Neural cell (in vitro differentiated cells): ENCODE measurements at regions not wholly inside any gene's neighbourhood (a gene's known extent, or its start where the extent isn't known, plus 50 kb on each side); places are given as distances from the start of the nearest gene placed in this dataset.

Source experiments
- H2AFZ ChIP-seq: fragments of 200-600, 300-800 bp; sonication (generic), shearing (Covaris generic); 2 replicates; pipeline ENCODE4 v1.6.0; 2014; ENCODE audit warnings: low read depth, mild to moderate bottlenecking, antibody characterized with exemption, low read length, moderate library complexity
- H3F3A ChIP-seq: fragments of 200-600 bp; shearing (Covaris generic); 2 replicates; pipeline ENCODE4 v1.6.1; 2016; ENCODE audit warnings: mild to moderate bottlenecking, moderate library complexity, mixed read lengths, antibody characterized with exemption, low read length; ENCODE audit not compliant: insufficient read depth, poor library complexity, severe bottlenecking
- H3K27ac ChIP-seq: fragments of 200-600, 300-800 bp; sonication (generic), shearing (Covaris generic); 2 replicates; pipeline ENCODE4 v1.5.1; 2014; ENCODE audit warnings: mild to moderate bottlenecking, low read length, moderate library complexity
- H3K27me3 ChIP-seq: fragments of 300-800, 200-600 bp; sonication (generic), shearing (Covaris generic); 2 replicates; pipeline ENCODE4 v1.6.0; 2014; ENCODE audit warnings: mild to moderate bottlenecking, low read depth, low read length, moderate library complexity; ENCODE audit not compliant: insufficient read depth
- H3K36me3 ChIP-seq: fragments of 300-800, 200-600 bp; sonication (generic), shearing (Covaris generic); 2 replicates; pipeline ENCODE4 v1.5.1; 2014; ENCODE audit warnings: mild to moderate bottlenecking, antibody characterized with exemption, low read length, moderate library complexity; ENCODE audit not compliant: insufficient read depth
- H3K4me2 ChIP-seq: fragments of 300-800, 200-600 bp; sonication (generic), shearing (Covaris generic); 2 replicates; pipeline ENCODE4 v1.6.0; 2014; ENCODE audit warnings: mild to moderate bottlenecking, low read length
- H3K4me3 ChIP-seq: fragments of 300-800, 200-600 bp; sonication (generic), shearing (Covaris generic); 2 replicates; pipeline ENCODE4 v1.5.1; 2014; ENCODE audit warnings: mild to moderate bottlenecking, low read length, moderate library complexity
- H3K79me2 ChIP-seq: fragments of 200-600 bp; shearing (Covaris generic); replicated peaks from 2 replicates; pipeline ENCODE4 v1.6.0; 2014; ENCODE audit warnings: mild to moderate bottlenecking, low read length, moderate library complexity; ENCODE audit not compliant: insufficient read depth
- H3K9ac ChIP-seq: fragments of 300-800, 200-600 bp; sonication (generic), shearing (Covaris generic); 2 replicates; pipeline ENCODE4 v1.6.1; 2016; ENCODE audit warnings: mild to moderate bottlenecking, low read length, mixed read lengths
- H3K9me2 ChIP-seq: fragments of 200-600 bp; shearing (Covaris generic); 2 replicates; pipeline ENCODE4 v1.6.1; 2016; ENCODE audit warnings: mild to moderate bottlenecking, low read length, mixed read lengths; ENCODE audit not compliant: insufficient read depth
- H3K9me3 ChIP-seq: fragments of 200-600, 300-800 bp; sonication (generic), shearing (Covaris generic); 2 replicates; pipeline ENCODE4 v1.6.1; 2016; ENCODE audit warnings: mild to moderate bottlenecking, mixed run types, low read length, moderate library complexity, mixed read lengths
- H4K20me1 ChIP-seq: fragments of 200-600 bp; shearing (Covaris generic); 2 replicates; pipeline ENCODE4 v1.6.1; 2016; ENCODE audit warnings: mild to moderate bottlenecking, mixed run types; ENCODE audit not compliant: insufficient read depth
- EP300 ChIP-seq: fragments of 450-650 bp; conservative IDR thresholded peaks from 2 replicates; pipeline ENCODE4 v1.6.1; 2014; ENCODE audit warnings: antibody characterized with exemption, mild to moderate bottlenecking, moderate library complexity; ENCODE audit not compliant: poor library complexity, severe bottlenecking
- EZH2 ChIP-seq: fragments of 200-600, 300-800 bp; shearing (Covaris generic), sonication (generic); IDR thresholded peaks from 2 replicates; pipeline ENCODE4 v1.6.1; 2014; ENCODE audit warnings: antibody characterized with exemption, low read length, borderline replicate concordance, mild to moderate bottlenecking; ENCODE audit not compliant: insufficient read depth, poor library complexity, severe bottlenecking
- MXI1 ChIP-seq: fragments of 450-650 bp; conservative IDR thresholded peaks from 2 replicates; pipeline ENCODE4 v1.6.1; 2014; ENCODE audit warnings: antibody characterized with exemption, mild to moderate bottlenecking; ENCODE audit not compliant: poor library complexity, severe bottlenecking
- POLR2AphosphoS5 ChIP-seq: IDR thresholded peaks from 2 replicates; pipeline ENCODE4 v1.6.1; 2012
- RAD21 ChIP-seq: fragments of 450-650 bp; conservative IDR thresholded peaks from 2 replicates; pipeline ENCODE4 v1.6.1; 2014; ENCODE audit warnings: antibody characterized with exemption, mild to moderate bottlenecking, moderate library complexity
- SMC3 ChIP-seq: fragments of 450-650 bp; conservative IDR thresholded peaks from 2 replicates; pipeline ENCODE4 v1.6.1; 2014; ENCODE audit warnings: antibody characterized with exemption, mild to moderate bottlenecking, moderate library complexity; ENCODE audit not compliant: poor library complexity
- TAF1 ChIP-seq: IDR thresholded peaks from 2 replicates; pipeline ENCODE4 v1.6.1; 2012; ENCODE audit warnings: low read depth
- TF ChIP-seq, protein P1 (sequence below): IDR thresholded peaks from 2 replicates; pipeline ENCODE4 v1.6.1; 2012; ENCODE audit warnings: borderline replicate concordance
- TF ChIP-seq, protein P2 (sequence below): fragments of 450-650 bp; IDR thresholded peaks from 2 replicates; pipeline ENCODE4 v1.5.1; 2014; ENCODE audit warnings: antibody characterized with exemption, mild to moderate bottlenecking, moderate library complexity; ENCODE audit not compliant: poor library complexity, severe bottlenecking

GRCh38 chr13:44321961-44322360 lies 51.7 kb upstream of the SERP2 start:
- H3K4me2 ChIP-seq, result no peak overlapping the region
- no peak overlapping the region for H3K9ac ChIP-seq
- H3K9me2 ChIP-seq, result no peaks in the 10 kb centered on the region
- H3F3A ChIP-seq, result no peaks in the 10 kb centered on the region
- no peak overlapping the region for H2AFZ ChIP-seq
- no peak overlapping the region for H3K27ac ChIP-seq
- H3K79me2 ChIP-seq, result no peaks in the 10 kb centered on the region
- H3K4me3 ChIP-seq, result no peak overlapping the region
- no peaks in the 10 kb centered on the region for H3K9me3 ChIP-seq
- no peaks in the 10 kb centered on the region for H4K20me1 ChIP-seq
- H3K27me3 ChIP-seq, result no peaks in the 10 kb centered on the region
- no peaks in the 10 kb centered on the region for H3K36me3 ChIP-seq
- TF ChIP-seq SMC3 (no peak), EZH2 (no peak), EP300 (no peak), MXI1 (no peak), POLR2AphosphoS5 (no peak), TAF1 (no peak), RAD21 (no peak)
- TF ChIP-seq, protein P1, sequence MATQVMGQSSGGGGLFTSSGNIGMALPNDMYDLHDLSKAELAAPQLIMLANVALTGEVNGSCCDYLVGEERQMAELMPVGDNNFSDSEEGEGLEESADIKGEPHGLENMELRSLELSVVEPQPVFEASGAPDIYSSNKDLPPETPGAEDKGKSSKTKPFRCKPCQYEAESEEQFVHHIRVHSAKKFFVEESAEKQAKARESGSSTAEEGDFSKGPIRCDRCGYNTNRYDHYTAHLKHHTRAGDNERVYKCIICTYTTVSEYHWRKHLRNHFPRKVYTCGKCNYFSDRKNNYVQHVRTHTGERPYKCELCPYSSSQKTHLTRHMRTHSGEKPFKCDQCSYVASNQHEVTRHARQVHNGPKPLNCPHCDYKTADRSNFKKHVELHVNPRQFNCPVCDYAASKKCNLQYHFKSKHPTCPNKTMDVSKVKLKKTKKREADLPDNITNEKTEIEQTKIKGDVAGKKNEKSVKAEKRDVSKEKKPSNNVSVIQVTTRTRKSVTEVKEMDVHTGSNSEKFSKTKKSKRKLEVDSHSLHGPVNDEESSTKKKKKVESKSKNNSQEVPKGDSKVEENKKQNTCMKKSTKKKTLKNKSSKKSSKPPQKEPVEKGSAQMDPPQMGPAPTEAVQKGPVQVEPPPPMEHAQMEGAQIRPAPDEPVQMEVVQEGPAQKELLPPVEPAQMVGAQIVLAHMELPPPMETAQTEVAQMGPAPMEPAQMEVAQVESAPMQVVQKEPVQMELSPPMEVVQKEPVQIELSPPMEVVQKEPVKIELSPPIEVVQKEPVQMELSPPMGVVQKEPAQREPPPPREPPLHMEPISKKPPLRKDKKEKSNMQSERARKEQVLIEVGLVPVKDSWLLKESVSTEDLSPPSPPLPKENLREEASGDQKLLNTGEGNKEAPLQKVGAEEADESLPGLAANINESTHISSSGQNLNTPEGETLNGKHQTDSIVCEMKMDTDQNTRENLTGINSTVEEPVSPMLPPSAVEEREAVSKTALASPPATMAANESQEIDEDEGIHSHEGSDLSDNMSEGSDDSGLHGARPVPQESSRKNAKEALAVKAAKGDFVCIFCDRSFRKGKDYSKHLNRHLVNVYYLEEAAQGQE, result no peak
- TF ChIP-seq, protein P2, sequence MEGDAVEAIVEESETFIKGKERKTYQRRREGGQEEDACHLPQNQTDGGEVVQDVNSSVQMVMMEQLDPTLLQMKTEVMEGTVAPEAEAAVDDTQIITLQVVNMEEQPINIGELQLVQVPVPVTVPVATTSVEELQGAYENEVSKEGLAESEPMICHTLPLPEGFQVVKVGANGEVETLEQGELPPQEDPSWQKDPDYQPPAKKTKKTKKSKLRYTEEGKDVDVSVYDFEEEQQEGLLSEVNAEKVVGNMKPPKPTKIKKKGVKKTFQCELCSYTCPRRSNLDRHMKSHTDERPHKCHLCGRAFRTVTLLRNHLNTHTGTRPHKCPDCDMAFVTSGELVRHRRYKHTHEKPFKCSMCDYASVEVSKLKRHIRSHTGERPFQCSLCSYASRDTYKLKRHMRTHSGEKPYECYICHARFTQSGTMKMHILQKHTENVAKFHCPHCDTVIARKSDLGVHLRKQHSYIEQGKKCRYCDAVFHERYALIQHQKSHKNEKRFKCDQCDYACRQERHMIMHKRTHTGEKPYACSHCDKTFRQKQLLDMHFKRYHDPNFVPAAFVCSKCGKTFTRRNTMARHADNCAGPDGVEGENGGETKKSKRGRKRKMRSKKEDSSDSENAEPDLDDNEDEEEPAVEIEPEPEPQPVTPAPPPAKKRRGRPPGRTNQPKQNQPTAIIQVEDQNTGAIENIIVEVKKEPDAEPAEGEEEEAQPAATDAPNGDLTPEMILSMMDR, result no peak

- Histone ChIP-seq H3K27ac (no peak overlapping the region), H3K9ac (no peak overlapping the region), H3K4me2 (no peak overlapping the region), H3K9me3 (no peaks in the 10 kb centered on the region), H2AFZ (no peak overlapping the region), H3K27me3 (no peaks in the 10 kb centered on the region), H3K9me2 (no peaks in the 10 kb centered on the region), H3K79me2 (no peaks in the 10 kb centered on the region), H3K4me3 (no peak overlapping the region), H3F3A (no peaks in the 10 kb centered on the region), H4K20me1 (no peaks in the 10 kb centered on the region), H3K36me3 (no peaks in the 10 kb centered on the region)
- TF ChIP-seq SMC3 (no peak), TAF1 (no peak), EZH2 (no peak), EP300 (no peak), POLR2AphosphoS5 (no peak), MXI1 (no peak), RAD21 (no peak)
- TF ChIP-seq, protein P1, result no peak
- TF ChIP-seq, protein P2, result no peak
These were observed 50.7 kb upstream of the SERP2 start for GRCh38 chr13:44322928-44323327.
